CD14-positive monocyte (primary cell): ENCODE measurements at regions not wholly inside any gene's neighbourhood (a gene's known extent, or its start where the extent isn't known, plus 50 kb on each side); places are given as distances from the start of the nearest gene placed in this dataset.

Source experiments
- DNase-seq, 3 donors: peaks; one replicate each; pipeline ENCODE4 v3.0.0-alpha.2; 2011 to 2022
- H2AFZ ChIP-seq: 2 replicates; pipeline ENCODE4 v1.6.0; 2012; ENCODE audit warnings: mild to moderate bottlenecking, low read depth, low read length, inconsistent platforms; ENCODE audit not compliant: insufficient read depth, poor library complexity, severe bottlenecking
- H3K27ac ChIP-seq, 2 donors: 1 replicate in 1 of 2; 2 replicates in 1 of 2; pipeline ENCODE4 v1.5.1; 2012 to 2013; ENCODE audit warnings: low read length in 2 of 2, control low read depth in 1 of 2, inconsistent platforms in 1 of 2, low read depth in 1 of 2, mild to moderate bottlenecking in 1 of 2
- H3K27me3 ChIP-seq, 2 donors: one replicate each; pipeline versions ENCODE4 v1.6.0 to v1.6.1; 2011 to 2013; ENCODE audit warnings: low read length in 2 of 2; ENCODE audit not compliant: control insufficient read depth in 2 of 2, insufficient read depth in 2 of 2
- H3K36me3 ChIP-seq, 2 donors: replicated peaks in 1 of 2; 1 replicate in 1 of 2; 2 replicates in 1 of 2; pipeline versions ENCODE4 v1.5.1 to v1.6.1; 2012 to 2013; ENCODE audit warnings: low read length in 2 of 2, control low read depth in 1 of 2, inconsistent platforms in 1 of 2, mild to moderate bottlenecking in 1 of 2; ENCODE audit not compliant: insufficient read depth in 2 of 2, control insufficient read depth in 1 of 2
- H3K4me1 ChIP-seq, 2 donors: 1 replicate in 1 of 2; 2 replicates in 1 of 2; pipeline versions ENCODE4 v1.5.1 to v1.6.1; 2012 to 2013; ENCODE audit warnings: low read length in 2 of 2, control low read depth in 1 of 2, inconsistent platforms in 1 of 2, mild to moderate bottlenecking in 1 of 2, moderate library complexity in 1 of 2; ENCODE audit not compliant: insufficient read depth in 2 of 2, control insufficient read depth in 1 of 2
- H3K4me2 ChIP-seq: replicated peaks from 2 replicates; pipeline ENCODE3; 2012; ENCODE audit warnings: low read length, moderate library complexity, mild to moderate bottlenecking; ENCODE audit not compliant: poor library complexity, severe bottlenecking; ENCODE audit errors: extremely low read depth
- H3K4me3 ChIP-seq, 3 experiments: fragments of 200-600 bp in 1 of 3; sonication (generic) in 1 of 3; replicated peaks in 1 of 3; 1 replicate in 2 of 3; 2 replicates in 1 of 3; pipeline ENCODE4 v1.5.1; 2011 to 2013; ENCODE audit warnings: low read length in 3 of 3, mild to moderate bottlenecking in 3 of 3, control low read depth in 2 of 3, low read depth in 2 of 3, inconsistent platforms in 1 of 3, moderate library complexity in 1 of 3
- H3K79me2 ChIP-seq: 2 replicates; pipeline ENCODE4 v1.6.0; 2012; ENCODE audit warnings: mild to moderate bottlenecking, control low read depth, inconsistent platforms, low read length, moderate library complexity; ENCODE audit not compliant: insufficient read depth
- H3K9ac ChIP-seq: 2 replicates; pipeline ENCODE4 v1.6.0; 2017; ENCODE audit warnings: low read length, mild to moderate bottlenecking; ENCODE audit not compliant: insufficient read depth, poor library complexity, severe bottlenecking
- H3K9me3 ChIP-seq, 2 donors: replicated peaks in 1 of 2; 1 replicate in 1 of 2; 2 replicates in 1 of 2; pipeline versions ENCODE4 v1.5.1 to v1.6.1; 2012 to 2013; ENCODE audit warnings: low read length in 2 of 2, control low read depth in 1 of 2; ENCODE audit not compliant: control insufficient read depth in 1 of 2, insufficient read depth in 1 of 2
- H4K20me1 ChIP-seq: 2 replicates; pipeline ENCODE4 v1.6.0; 2012; ENCODE audit warnings: mild to moderate bottlenecking, low read length, control low read depth, moderate library complexity; ENCODE audit not compliant: insufficient read depth
- H3K27ac Mint-ChIP-seq, 7 donors: one replicate each; pipeline ENCODE4 v1.8.0; 2020; ENCODE audit warnings: mild to moderate bottlenecking in 7 of 7, mixed read lengths in 7 of 7, moderate library complexity in 6 of 7, inconsistent platforms in 2 of 7
- H3K27me3 Mint-ChIP-seq, 3 donors: one replicate each; pipeline ENCODE4 v1.8.0; 2021 to 2022; ENCODE audit warnings: low read depth in 3 of 3, mild to moderate bottlenecking in 3 of 3, mixed read lengths in 3 of 3, moderate library complexity in 3 of 3, inconsistent platforms in 1 of 3
- H3K36me3 Mint-ChIP-seq, 2 donors: one replicate each; pipeline ENCODE4 v1.8.0; 2020; ENCODE audit warnings: mixed read lengths in 2 of 2, inconsistent platforms in 1 of 2, mild to moderate bottlenecking in 1 of 2
- H3K4me1 Mint-ChIP-seq: one replicate; pipeline ENCODE4 v1.8.0; 2020; ENCODE audit warnings: mild to moderate bottlenecking, mixed read lengths
- H3K4me3 Mint-ChIP-seq, 2 donors: one replicate each; pipeline ENCODE4 v1.8.0; 2020; ENCODE audit warnings: mild to moderate bottlenecking in 2 of 2, mixed read lengths in 2 of 2, moderate library complexity in 1 of 2
- H3K9me3 Mint-ChIP-seq, 7 donors: one replicate each; pipeline ENCODE4 v1.8.0; 2020 to 2022; ENCODE audit warnings: mixed read lengths in 7 of 7, mild to moderate bottlenecking in 6 of 7, moderate library complexity in 6 of 7, inconsistent platforms in 2 of 7
- WGBS: methylation state at CpG from one replicate; pipeline ENCODE4 v1.1.5; 2013; ENCODE audit warnings: missing lambda C conversion rate; ENCODE audit not compliant: insufficient coverage; 5-methylcytosine and 5-hydroxymethylcytosine counted together
- intact Hi-C, 2 donors: fragments of 100-400 bp; cut with micrococcal nuclease; formaldehyde crosslinking; loops; one replicate each; pipeline versions ENCODE4 v1.15.0 to v1.15.1; 2023
- TF ChIP-seq, protein P1 (sequence below): fragments of 200-600 bp; IDR thresholded peaks from one replicate; pipeline ENCODE4 v1.8.0; 2022; ENCODE audit warnings: antibody characterized with exemption, mild to moderate bottlenecking

DNA sequence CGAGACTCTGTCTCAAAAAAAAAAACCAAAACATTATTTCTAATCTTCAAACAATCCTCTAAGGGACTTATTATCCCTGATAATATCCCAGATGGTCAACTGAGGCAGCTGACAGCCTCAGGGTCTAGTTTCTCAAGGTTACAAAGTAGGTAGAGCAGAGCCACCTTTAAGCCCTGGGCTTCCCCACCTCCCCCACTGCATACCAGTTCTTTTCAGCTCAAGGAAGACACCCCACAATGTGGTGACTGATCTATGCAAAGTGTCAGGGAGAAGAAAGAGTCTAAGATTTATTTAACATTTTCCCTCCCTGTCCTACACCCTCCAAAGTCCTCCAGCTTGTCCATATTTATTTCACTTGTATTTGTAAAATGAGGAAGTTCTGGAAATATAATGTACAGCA, 60.5 kb upstream of the VGLL2 start:
- Mint-ChIP-seq H3K4me1 (no peaks in the 10 kb centered on the region), H3K27me3 (peaks cover 0 to 3% (median 2%) of the 10 kb centered on the region in 3 donors), H3K27ac (no peak overlapping the region), H3K9me3 (peaks cover 0 to 3% (median 2%) of the 10 kb centered on the region in 7 donors), H3K36me3 (no peaks in the 10 kb centered on the region), H3K4me3 (no peak overlapping the region)
- no peaks in the 10 kb centered on the region for H3K4me1 ChIP-seq
- H3K27ac ChIP-seq: no peak overlapping the region
- H3K4me2 ChIP-seq: no peak overlapping the region
- no peaks in the 10 kb centered on the region for H4K20me1 ChIP-seq
- H3K79me2 ChIP-seq: no peaks in the 10 kb centered on the region
- H2AFZ ChIP-seq: no peak overlapping the region
- TF ChIP-seq, protein P1, sequence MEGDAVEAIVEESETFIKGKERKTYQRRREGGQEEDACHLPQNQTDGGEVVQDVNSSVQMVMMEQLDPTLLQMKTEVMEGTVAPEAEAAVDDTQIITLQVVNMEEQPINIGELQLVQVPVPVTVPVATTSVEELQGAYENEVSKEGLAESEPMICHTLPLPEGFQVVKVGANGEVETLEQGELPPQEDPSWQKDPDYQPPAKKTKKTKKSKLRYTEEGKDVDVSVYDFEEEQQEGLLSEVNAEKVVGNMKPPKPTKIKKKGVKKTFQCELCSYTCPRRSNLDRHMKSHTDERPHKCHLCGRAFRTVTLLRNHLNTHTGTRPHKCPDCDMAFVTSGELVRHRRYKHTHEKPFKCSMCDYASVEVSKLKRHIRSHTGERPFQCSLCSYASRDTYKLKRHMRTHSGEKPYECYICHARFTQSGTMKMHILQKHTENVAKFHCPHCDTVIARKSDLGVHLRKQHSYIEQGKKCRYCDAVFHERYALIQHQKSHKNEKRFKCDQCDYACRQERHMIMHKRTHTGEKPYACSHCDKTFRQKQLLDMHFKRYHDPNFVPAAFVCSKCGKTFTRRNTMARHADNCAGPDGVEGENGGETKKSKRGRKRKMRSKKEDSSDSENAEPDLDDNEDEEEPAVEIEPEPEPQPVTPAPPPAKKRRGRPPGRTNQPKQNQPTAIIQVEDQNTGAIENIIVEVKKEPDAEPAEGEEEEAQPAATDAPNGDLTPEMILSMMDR: no peak
- no peaks in the 10 kb centered on the region for H3K36me3 ChIP-seq
- intact Hi-C loops: no loop called here
- WGBS: 80% methylated on average over 1 of the region's 1 CpG
- H3K27me3 ChIP-seq: no peaks in the 10 kb centered on the region
- DNase-seq: no peak
- no peak overlapping the region for H3K9ac ChIP-seq
- H3K4me3 ChIP-seq: no peak overlapping the region
- H3K9me3 ChIP-seq: no peaks in the 10 kb centered on the region

- Histone ChIP-seq H3K4me1 (no peaks in the 10 kb centered on the region), H4K20me1 (no peaks in the 10 kb centered on the region), H2AFZ (no peak overlapping the region), H3K4me2 (no peak overlapping the region), H3K27me3 (no peaks in the 10 kb centered on the region), H3K79me2 (no peaks in the 10 kb centered on the region), H3K27ac (no peak overlapping the region), H3K4me3 (no peak overlapping the region), H3K9ac (no peak overlapping the region), H3K36me3 (no peaks in the 10 kb centered on the region), H3K9me3 (no peaks in the 10 kb centered on the region)
- Mint-ChIP-seq H3K4me3 (no peak overlapping the region), H3K27me3 (peaks cover 0 to 3% (median 2%) of the 10 kb centered on the region in 3 donors), H3K36me3 (no peaks in the 10 kb centered on the region), H3K27ac (no peak overlapping the region), H3K4me1 (no peaks in the 10 kb centered on the region), H3K9me3 (peaks cover 0 to 3% (median 2%) of the 10 kb centered on the region in 7 donors)
- DNase-seq: no peak
- TF ChIP-seq, protein P1: no peak
- no CpG with 5 or more reads among the region's 4 CpGs for WGBS
- intact Hi-C loops: no loop called here
These were observed 59.5 kb upstream of the VGLL2 start for GRCh38 chr6:117205876-117206275.
